IPS-20b (cell line): ENCODE measurements at regions not wholly inside any gene's neighbourhood (a gene's known extent, or its start where the extent isn't known, plus 50 kb on each side); places are given as distances from the start of the nearest gene placed in this dataset.

ENCODE experiments used
- H3K27ac ChIP-seq: one replicate; pipeline ENCODE4 v1.5.1; 2013; ENCODE audit warnings: low read length
- H3K27me3 ChIP-seq: 2 replicates; pipeline ENCODE4 v1.6.1; 2013; ENCODE audit warnings: mild to moderate bottlenecking, low read length, inconsistent platforms; ENCODE audit not compliant: insufficient read depth
- H3K36me3 ChIP-seq: 2 replicates; pipeline ENCODE4 v1.6.1; 2013; ENCODE audit warnings: low read depth, mild to moderate bottlenecking, inconsistent platforms, low read length, moderate library complexity; ENCODE audit not compliant: insufficient read depth
- H3K4me1 ChIP-seq: 2 replicates; pipeline ENCODE4 v1.6.1; 2013; ENCODE audit warnings: mild to moderate bottlenecking, control low read depth, inconsistent platforms, low read length, moderate library complexity; ENCODE audit not compliant: insufficient read depth
- H3K4me3 ChIP-seq: 2 replicates; pipeline ENCODE4 v1.5.1; 2013; ENCODE audit warnings: mild to moderate bottlenecking, low read length, inconsistent platforms
- H3K9ac ChIP-seq: 2 replicates; pipeline ENCODE4 v1.6.1; 2013; ENCODE audit warnings: low read depth, mild to moderate bottlenecking, inconsistent platforms, low read length, moderate library complexity
- H3K9me3 ChIP-seq: 2 replicates; pipeline ENCODE4 v1.6.1; 2013; ENCODE audit warnings: mild to moderate bottlenecking, low read depth, low read length, inconsistent platforms; ENCODE audit not compliant: insufficient read depth

DNA sequence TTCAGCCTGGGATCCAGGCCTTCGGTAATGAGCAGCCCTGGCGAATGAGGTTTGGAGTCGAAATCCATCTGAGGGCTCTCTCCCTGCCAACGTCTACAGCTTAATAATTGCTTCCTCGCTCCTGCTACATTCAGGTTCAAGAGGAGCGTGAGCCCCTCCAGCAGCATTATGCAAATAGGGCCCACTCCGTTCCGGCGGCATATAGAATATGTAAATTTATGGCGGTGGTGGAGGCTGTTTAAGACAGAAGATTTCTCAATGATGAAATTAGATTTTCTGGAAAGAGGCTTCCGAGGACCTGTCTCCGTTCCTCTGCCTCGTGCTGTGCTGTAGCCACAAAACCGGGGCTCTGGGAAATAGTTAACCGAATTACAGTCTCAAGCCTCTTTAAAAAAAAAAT lies 402.8 kb downstream of the MIAT start:
- no peak overlapping the region for H3K9ac ChIP-seq
- no peaks in the 10 kb centered on the region for H3K36me3 ChIP-seq
- no peaks in the 10 kb centered on the region for H3K27me3 ChIP-seq
- H3K4me3 ChIP-seq, result no peak overlapping the region
- H3K27ac ChIP-seq, result no peak overlapping the region
- H3K9me3 ChIP-seq, result no peaks in the 10 kb centered on the region
- H3K4me1 ChIP-seq, result peaks cover 4% of the 10 kb centered on the region; the same call in 1 of the 2 replicates

DNA sequence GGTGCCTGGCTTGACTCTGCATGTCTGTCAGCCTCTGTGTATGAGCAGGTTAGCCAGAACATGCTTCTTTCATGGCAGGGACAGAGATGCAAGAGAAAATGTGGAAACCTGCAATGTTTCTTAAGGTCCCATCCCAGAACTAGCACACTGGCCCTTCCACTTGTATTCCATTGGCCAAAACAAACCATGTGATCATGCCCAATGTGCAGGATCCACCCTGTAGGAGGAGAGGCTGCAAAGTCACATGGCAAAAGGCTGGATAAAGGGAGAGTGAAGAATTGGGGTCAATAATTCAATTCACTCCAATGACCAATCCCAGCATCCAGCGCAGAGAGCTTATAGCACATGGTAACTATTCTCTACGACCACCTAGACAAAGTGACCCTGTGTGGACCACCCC lies 405.5 kb downstream of the MIAT start:
- no peak overlapping the region for H3K4me3 ChIP-seq
- H3K4me1 ChIP-seq, result peaks cover 9% of the 10 kb centered on the region; the same call in 1 of the 2 replicates
- H3K36me3 ChIP-seq, result no peaks in the 10 kb centered on the region
- H3K9ac ChIP-seq, result no peak overlapping the region
- H3K9me3 ChIP-seq, result no peaks in the 10 kb centered on the region
- H3K27ac ChIP-seq, result no peak overlapping the region
- H3K27me3 ChIP-seq, result no peaks in the 10 kb centered on the region

DNA sequence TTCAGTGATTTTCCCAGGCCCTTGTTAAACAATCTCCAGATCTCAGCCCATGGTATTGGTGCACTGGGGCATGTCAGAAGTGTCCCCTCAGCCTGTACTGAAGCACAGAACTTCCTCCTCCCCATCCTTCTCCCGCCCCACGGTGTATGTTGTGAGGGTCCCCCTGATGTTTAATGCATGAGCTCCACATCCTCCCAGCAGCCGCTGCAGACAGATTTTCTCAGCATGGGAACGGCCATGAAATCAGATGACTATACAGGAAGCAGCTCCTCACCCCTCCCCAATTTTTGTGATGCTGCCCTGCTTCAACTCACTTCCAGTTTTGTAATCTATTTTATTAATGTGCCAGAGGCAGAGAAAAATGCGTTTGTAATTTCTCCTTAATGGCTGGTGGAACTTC lies 406.0 kb downstream of the MIAT start:
- Histone ChIP-seq H3K9me3 (no peaks in the 10 kb centered on the region), H3K27me3 (no peaks in the 10 kb centered on the region), H3K4me1 (peaks cover 9% of the 10 kb centered on the region; the same call in 1 of the 2 replicates), H3K9ac (no peak overlapping the region), H3K27ac (no peak overlapping the region), H3K36me3 (no peaks in the 10 kb centered on the region), H3K4me3 (no peak overlapping the region)

DNA sequence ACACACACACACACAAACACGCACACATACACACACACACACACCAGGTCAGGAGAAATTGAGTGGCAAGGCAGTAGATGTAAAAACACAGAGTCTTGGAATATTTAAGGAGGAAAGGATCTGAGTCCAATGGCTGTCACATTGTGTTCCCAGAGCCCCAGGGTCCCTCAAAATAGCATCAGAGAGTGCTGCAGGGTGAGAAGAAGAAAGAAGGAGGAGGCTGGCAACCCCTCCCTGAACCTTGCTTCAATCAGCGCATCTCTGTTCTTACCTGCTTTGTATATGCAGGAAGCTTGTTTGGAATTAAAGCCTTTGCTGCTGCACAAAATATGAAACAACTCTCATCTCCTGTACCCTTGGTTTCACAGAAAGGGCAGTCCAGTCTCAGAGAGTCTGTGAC lies 406.5 kb downstream of the MIAT start:
- Histone ChIP-seq H3K4me3 (no peak overlapping the region), H3K9ac (no peak overlapping the region), H3K4me1 (peaks cover 9% of the 10 kb centered on the region; the same call in 1 of the 2 replicates), H3K9me3 (no peaks in the 10 kb centered on the region), H3K36me3 (no peaks in the 10 kb centered on the region), H3K27me3 (no peaks in the 10 kb centered on the region), H3K27ac (no peak overlapping the region)

DNA sequence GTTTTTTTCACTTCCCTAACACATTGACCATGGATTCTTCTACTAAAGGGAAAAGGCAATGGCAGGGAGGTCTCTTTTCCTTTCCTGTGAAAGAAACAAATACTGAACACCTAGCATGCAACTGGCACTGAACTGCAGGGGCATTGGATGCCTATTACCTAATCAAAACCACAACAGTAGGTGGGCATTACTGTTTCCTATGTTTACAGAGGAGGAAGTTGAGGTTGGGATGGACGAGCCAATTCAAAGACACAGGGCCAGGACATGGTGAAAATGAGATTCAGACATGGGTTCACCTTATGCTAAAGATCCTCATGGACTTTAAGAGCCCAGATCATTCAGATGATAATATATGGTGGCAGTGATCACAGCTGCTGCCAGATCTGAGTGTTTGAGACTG lies 407.0 kb downstream of the MIAT start:
- Histone ChIP-seq H3K4me3 (no peak overlapping the region), H3K27ac (no peak overlapping the region), H3K9me3 (no peaks in the 10 kb centered on the region), H3K4me1 (peaks cover 9% of the 10 kb centered on the region; the same call in 1 of the 2 replicates), H3K36me3 (no peaks in the 10 kb centered on the region), H3K9ac (no peak overlapping the region), H3K27me3 (no peaks in the 10 kb centered on the region)

DNA sequence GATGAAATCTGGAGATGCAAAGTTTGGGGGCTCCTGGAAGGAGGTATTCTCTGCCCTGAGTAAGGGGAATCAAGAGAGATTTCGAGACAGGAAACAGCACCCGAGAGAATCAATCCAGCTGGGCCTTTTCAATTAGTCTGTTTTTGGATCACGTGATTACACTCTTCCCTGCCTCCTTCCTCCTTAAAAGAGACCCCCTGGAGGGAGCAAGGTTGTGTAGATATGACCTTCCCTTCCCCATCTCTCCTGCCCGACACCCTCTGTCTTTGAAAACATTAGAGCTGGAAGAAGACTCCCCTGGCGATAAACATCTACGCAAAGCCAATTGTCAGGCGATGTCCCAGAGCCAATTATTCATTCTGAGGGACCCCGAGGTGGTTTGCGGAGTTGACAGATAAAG lies 407.9 kb downstream of the MIAT start:
- no peak overlapping the region for H3K27ac ChIP-seq
- H3K9me3 ChIP-seq, result no peaks in the 10 kb centered on the region
- H3K27me3 ChIP-seq, result no peaks in the 10 kb centered on the region
- peaks cover 9% of the 10 kb centered on the region; the same call in 1 of the 2 replicates for H3K4me1 ChIP-seq
- no peak overlapping the region for H3K9ac ChIP-seq
- H3K4me3 ChIP-seq, result no peak overlapping the region
- no peaks in the 10 kb centered on the region for H3K36me3 ChIP-seq

DNA sequence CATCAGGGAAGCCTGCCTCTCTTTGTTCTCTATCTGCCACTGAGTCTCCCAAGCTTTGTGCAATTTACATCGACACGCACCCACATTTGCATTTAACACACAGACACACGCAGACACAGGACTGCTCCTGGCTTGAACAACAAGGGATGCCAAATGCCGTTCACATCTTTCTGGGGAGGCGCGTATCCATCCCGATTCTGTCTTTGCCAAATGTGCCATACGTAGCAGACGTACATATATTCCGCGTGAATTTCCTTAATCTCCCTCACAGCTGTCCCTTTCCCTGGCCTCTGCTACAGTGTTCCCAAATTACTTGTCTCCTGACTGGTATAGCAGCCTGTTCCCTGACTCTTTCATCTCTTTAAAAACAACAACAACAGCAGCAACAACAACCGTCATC lies 409.5 kb downstream of the MIAT start:
- Histone ChIP-seq H3K4me1 (peaks cover 9% of the 10 kb centered on the region; the same call in 1 of the 2 replicates), H3K27ac (no peak overlapping the region), H3K4me3 (no peak overlapping the region), H3K36me3 (no peaks in the 10 kb centered on the region), H3K9me3 (no peaks in the 10 kb centered on the region), H3K9ac (no peak overlapping the region), H3K27me3 (no peaks in the 10 kb centered on the region)

DNA sequence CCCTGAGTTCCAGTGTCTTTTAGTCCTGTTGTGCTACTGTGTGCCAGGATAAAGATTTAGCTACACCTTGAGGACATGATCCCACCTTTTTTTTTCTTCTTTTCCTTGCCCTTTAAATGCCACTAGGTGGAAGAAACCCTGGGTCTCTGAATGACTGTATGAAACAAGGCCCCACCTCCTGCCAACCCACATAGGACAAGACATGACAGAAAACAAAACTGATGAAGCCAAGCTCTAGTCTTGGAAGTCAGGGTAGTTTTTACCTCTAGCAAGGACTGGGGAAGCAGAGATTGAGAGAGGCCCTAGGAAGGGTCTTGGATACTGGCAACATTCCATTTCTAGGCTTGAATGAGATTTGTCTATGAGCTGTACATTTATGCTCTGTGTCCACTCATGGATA lies 410.7 kb downstream of the MIAT start:
- Histone ChIP-seq H3K9ac (no peak overlapping the region), H3K4me3 (no peak overlapping the region), H3K27ac (no peak overlapping the region), H3K27me3 (no peaks in the 10 kb centered on the region), H3K36me3 (no peaks in the 10 kb centered on the region), H3K9me3 (no peaks in the 10 kb centered on the region), H3K4me1 (peaks cover 9% of the 10 kb centered on the region; the same call in 1 of the 2 replicates)

DNA sequence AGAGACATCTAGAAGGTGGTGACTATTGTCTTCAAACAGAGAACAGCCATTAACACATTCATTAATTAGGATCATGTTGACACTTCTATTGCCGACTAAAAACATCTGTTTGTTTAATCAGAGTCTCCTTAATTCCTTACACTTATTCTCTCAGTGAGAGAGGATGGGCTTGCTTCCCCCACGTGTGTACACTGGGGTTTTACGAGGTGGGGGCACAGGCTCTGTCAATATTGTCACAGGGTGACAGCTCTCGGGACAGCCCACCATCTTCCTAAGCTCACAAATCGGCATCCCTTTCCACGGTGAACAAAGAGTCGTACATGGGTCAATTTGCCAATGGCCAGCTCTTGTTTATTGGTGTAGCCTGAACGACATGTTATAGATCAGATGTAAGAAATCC lies 413.2 kb downstream of the MIAT start:
- Histone ChIP-seq H3K4me3 (no peak overlapping the region), H3K9ac (no peak overlapping the region), H3K27me3 (no peaks in the 10 kb centered on the region), H3K27ac (no peak overlapping the region), H3K36me3 (no peaks in the 10 kb centered on the region), H3K9me3 (no peaks in the 10 kb centered on the region), H3K4me1 (peaks cover 1% of the 10 kb centered on the region; the same call in 1 of the 2 replicates)

DNA sequence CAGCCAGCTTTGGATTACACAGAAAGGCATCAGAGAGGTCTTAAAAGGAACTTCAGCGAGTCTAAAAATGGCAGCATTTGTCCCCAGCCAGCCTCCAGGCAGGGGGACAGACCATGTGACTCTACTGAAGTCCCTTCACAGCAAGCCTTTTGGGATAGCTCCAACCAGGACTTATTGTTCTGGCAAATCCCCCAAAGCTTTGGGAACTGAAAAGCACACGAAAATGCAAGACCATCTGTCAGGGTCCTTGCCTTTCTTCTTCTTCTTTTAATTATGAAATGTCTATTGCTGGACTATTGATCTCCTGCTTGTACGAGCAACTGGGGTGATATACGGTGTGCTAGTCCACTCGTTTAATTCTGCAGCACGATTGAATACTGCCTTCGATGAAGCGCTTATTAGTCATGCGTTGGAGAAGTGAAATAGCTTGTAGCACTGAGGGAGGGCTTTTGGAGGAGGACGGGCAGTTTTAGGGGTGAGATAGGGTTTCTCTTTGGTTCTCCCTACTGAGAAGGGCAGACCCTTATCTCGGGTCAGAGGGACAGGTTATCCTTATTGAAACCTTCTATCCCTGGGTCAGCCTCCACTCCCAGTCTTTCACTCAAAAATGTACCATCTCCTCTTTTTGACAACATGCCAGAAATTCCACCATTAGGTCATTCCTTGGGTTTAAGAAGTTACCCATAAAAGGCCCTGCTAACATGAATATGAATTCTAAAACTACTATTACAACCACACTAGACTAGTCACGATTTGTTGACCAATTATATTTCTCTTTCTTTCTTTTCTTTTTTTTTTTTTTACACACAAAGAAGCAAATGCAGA lies 416.4 kb downstream of the MIAT start:
- Histone ChIP-seq H3K4me3 (no peak overlapping the region), H3K27ac (no peak overlapping the region), H3K27me3 (peaks cover 3% of the 10 kb centered on the region; the same call in 1 of the 2 replicates), H3K36me3 (no peaks in the 10 kb centered on the region), H3K4me1 (no peaks in the 10 kb centered on the region), H3K9ac (no peak overlapping the region), H3K9me3 (no peaks in the 10 kb centered on the region)

DNA sequence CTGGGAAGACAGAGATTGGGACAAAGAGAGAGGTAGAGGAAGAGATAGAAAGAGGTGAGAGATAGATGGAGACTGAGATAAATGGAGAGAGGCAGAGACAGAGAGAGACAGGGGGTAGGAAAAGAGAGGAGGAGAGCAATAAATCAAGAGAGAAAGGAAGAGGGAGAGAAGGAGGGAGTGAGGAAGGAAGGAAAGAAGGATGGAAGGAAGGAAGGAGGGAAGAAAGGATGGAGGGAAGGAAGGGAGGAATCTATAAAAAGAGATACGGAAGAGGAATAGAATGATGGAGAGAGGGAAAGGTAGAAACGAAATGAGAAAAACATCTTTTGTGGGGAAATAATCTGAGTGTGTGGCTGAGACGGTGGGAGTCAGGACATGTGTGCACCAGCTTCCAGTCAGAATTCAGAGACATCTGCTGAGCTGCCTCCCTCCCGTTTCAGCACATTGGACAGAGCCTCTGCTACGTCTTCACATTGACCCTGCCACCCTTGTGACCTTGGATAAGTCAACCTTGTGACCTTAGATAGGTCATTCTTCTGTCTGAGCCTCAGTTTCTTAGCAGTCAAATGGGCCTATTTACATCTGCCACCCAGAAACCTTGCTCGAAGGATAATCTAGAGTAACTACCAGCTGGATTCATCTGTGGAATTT lies 417.8 kb downstream of the MIAT start:
- no peaks in the 10 kb centered on the region for H3K9me3 ChIP-seq

DNA sequence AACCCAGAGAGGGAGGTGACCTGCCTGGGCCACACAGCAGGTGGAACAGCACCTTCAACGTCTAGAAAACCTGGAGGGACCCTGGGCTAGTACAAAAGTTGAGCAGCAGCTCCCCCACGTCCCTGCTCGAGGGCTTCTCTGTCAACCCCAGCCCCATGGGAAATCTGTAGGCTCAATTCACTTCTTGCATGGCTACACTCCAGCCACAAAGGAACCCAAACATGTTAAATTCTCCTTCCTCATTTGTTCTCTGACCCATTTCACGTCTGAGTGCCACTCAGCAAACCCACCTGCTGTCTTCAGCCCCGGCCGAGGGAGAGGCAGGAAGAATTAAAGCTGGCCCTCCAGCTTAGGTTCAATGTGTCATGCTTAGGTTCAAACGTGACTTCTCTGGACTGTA lies 418.5 kb downstream of the MIAT start:
- no peak overlapping the region for H3K9ac ChIP-seq
- no peaks in the 10 kb centered on the region for H3K4me1 ChIP-seq
- H3K27ac ChIP-seq, result no peak overlapping the region
- no peak overlapping the region for H3K4me3 ChIP-seq
- peaks cover 3% of the 10 kb centered on the region; the same call in 1 of the 2 replicates for H3K27me3 ChIP-seq
- H3K36me3 ChIP-seq, result no peaks in the 10 kb centered on the region
- H3K9me3 ChIP-seq, result no peaks in the 10 kb centered on the region

More for the DNA sequence above, 417.8 kb downstream of the MIAT start:
- no peaks in the 10 kb centered on the region for H3K36me3 ChIP-seq
- no peak overlapping the region for H3K27ac ChIP-seq
- no peak overlapping the region for H3K4me3 ChIP-seq
- H3K4me1 ChIP-seq, result no peaks in the 10 kb centered on the region
- peaks cover 3% of the 10 kb centered on the region; the same call in 1 of the 2 replicates for H3K27me3 ChIP-seq
- H3K9ac ChIP-seq, result no peak overlapping the region
